B cell (primary cell): ENCODE measurements at regions not wholly inside any gene's neighbourhood (a gene's known extent, or its start where the extent isn't known, plus 50 kb on each side); places are given as distances from the start of the nearest gene placed in this dataset.

Experiments used
- ATAC-seq: fragments of 200-7000 bp; cut with Tn5 transposase; one replicate; pipeline ENCODE4 v1.10.0; 2021; ENCODE audit warnings: low read depth, mild to moderate bottlenecking, moderate number of reproducible peaks, moderate library complexity
- CTCF ChIA-PET: fragments of 350-600 bp; sonication (Branson Sonifier 250); formaldehyde crosslinking; loops from one replicate; lab custom pipeline; 2021; ENCODE audit warnings: antibody characterized with exemption, inconsistent platforms; lab: Charles Lee
- POLR2A ChIA-PET: fragments of 350-600 bp; sonication (Branson Sonifier 250); formaldehyde crosslinking; loops from one replicate; lab custom pipeline; 2021; ENCODE audit warnings: antibody characterized with exemption; lab: Charles Lee
- DNase-seq: peaks from one replicate; pipeline ENCODE4 v3.0.0; 2013
- H2AFZ ChIP-seq: 2 replicates; pipeline ENCODE4 v1.6.1; 2012; ENCODE audit warnings: mild to moderate bottlenecking, low read depth, low read length; ENCODE audit not compliant: insufficient read depth, poor library complexity, severe bottlenecking
- H3K27ac ChIP-seq, 2 donors: 1 replicate in 1 of 2; 2 replicates in 1 of 2; pipeline ENCODE4 v1.5.1; 2012 to 2013; ENCODE audit warnings: low read length in 2 of 2, mild to moderate bottlenecking in 2 of 2, moderate library complexity in 1 of 2
- H3K27me3 ChIP-seq, 4 experiments: fragments of 200-600 bp in 1 of 4; sonication (generic) in 1 of 4; replicated peaks in 1 of 4; 1 replicate in 2 of 4; 2 replicates in 2 of 4; pipeline versions ENCODE4 v1.6.1 to v1.7.0; 2013 to 2016; ENCODE audit warnings: low read length in 3 of 4, mild to moderate bottlenecking in 2 of 4, mixed read lengths in 1 of 4, moderate library complexity in 1 of 4; ENCODE audit not compliant: insufficient read depth in 4 of 4, control insufficient read depth in 3 of 4; ENCODE audit errors: control extremely low read depth in 1 of 4
- H3K36me3 ChIP-seq, 2 experiments: replicated peaks in 1 of 2; 1 replicate in 1 of 2; 2 replicates in 1 of 2; pipeline versions ENCODE4 v1.6.1 to v1.7.1; 2013; ENCODE audit warnings: low read length in 1 of 2; ENCODE audit not compliant: insufficient read depth in 2 of 2, control insufficient read depth in 1 of 2; ENCODE audit errors: control extremely low read depth in 1 of 2, extremely low read depth in 1 of 2
- H3K4me1 ChIP-seq, 2 donors: fragments of 200-600 bp in 1 of 2; sonication (generic) in 1 of 2; 1 replicate in 1 of 2; 2 replicates in 1 of 2; pipeline versions ENCODE4 v1.5.1 to v1.6.1; 2013 to 2017; ENCODE audit warnings: low read length in 2 of 2; ENCODE audit not compliant: control insufficient read depth in 2 of 2, insufficient read depth in 2 of 2
- H3K4me2 ChIP-seq: replicated peaks from 2 replicates; pipeline ENCODE3; 2012; ENCODE audit warnings: mild to moderate bottlenecking, low read depth, low read length; ENCODE audit not compliant: poor library complexity, severe bottlenecking
- H3K4me3 ChIP-seq, 5 experiments: fragments of 200-600 bp in 1 of 5; sonication (generic) in 1 of 5; 1 replicate in 3 of 5; 2 replicates in 2 of 5; pipeline versions ENCODE4 v1.5.1 to v1.7.0; 2011 to 2016; ENCODE audit warnings: low read length in 4 of 5, mild to moderate bottlenecking in 4 of 5, low read depth in 2 of 5, control low read depth in 1 of 5, moderate library complexity in 1 of 5; ENCODE audit not compliant: insufficient read depth in 1 of 5; ENCODE audit errors: control extremely low read depth in 1 of 5, extremely low read depth in 1 of 5
- H3K79me2 ChIP-seq: fragments of 200-600 bp; sonication (generic); one replicate; pipeline ENCODE4 v1.6.0; 2016; ENCODE audit warnings: low read length; ENCODE audit not compliant: control insufficient read depth, insufficient read depth
- H3K9ac ChIP-seq: fragments of 200-600 bp; sonication (generic); 2 replicates; pipeline ENCODE4 v1.6.1; 2017; ENCODE audit warnings: mild to moderate bottlenecking, low read length, moderate library complexity
- H3K9me3 ChIP-seq, 3 donors: one replicate each; pipeline versions ENCODE4 v1.6.1 to v1.7.1; 2013; ENCODE audit warnings: low read length in 2 of 3; ENCODE audit not compliant: control insufficient read depth in 2 of 3, insufficient read depth in 1 of 3; ENCODE audit errors: control extremely low read depth in 1 of 3
- H4K20me1 ChIP-seq: 2 replicates; pipeline ENCODE4 v1.6.0; 2012; ENCODE audit warnings: mild to moderate bottlenecking, low read length; ENCODE audit not compliant: insufficient read depth, control insufficient read depth, poor library complexity, severe bottlenecking
- H3K27ac Mint-ChIP-seq: one replicate; pipeline ENCODE4 v1.8.0; 2021; ENCODE audit warnings: mixed read lengths
- H3K27me3 Mint-ChIP-seq: one replicate; pipeline ENCODE4 v1.8.0; 2021; ENCODE audit warnings: mixed read lengths
- H3K4me1 Mint-ChIP-seq: one replicate; pipeline ENCODE4 v1.8.0; 2021; ENCODE audit warnings: mixed read lengths
- H3K4me3 Mint-ChIP-seq: one replicate; pipeline ENCODE4 v1.8.0; 2021; ENCODE audit warnings: mixed read lengths
- H3K9me3 Mint-ChIP-seq: one replicate; pipeline ENCODE4 v1.8.0; 2022; ENCODE audit warnings: mixed read lengths; ENCODE audit not compliant: insufficient read depth
- CTCF ChIP-seq: fragments of 200-600 bp; IDR thresholded peaks from one replicate; pipeline ENCODE4 v1.8.0; 2022; ENCODE audit warnings: antibody characterized with exemption, mild to moderate bottlenecking
- EZH2 ChIP-seq: IDR thresholded peaks from 2 replicates; pipeline ENCODE4 v1.6.1; 2012; ENCODE audit warnings: borderline replicate concordance, low read depth, mild to moderate bottlenecking, moderate library complexity, low read length; ENCODE audit not compliant: insufficient read depth, poor library complexity, severe bottlenecking
- WGBS: methylation state at CpG from one replicate; pipeline ENCODE4 v1.1.5; 2013; ENCODE audit warnings: missing lambda C conversion rate; ENCODE audit not compliant: insufficient coverage; 5-methylcytosine and 5-hydroxymethylcytosine counted together
- intact Hi-C: fragments of 100-400 bp; cut with micrococcal nuclease; formaldehyde crosslinking; loops from one replicate; pipeline ENCODE4 v1.10.0; 2022

GRCh38 chr6:149132336-149132735 lies 185.2 kb upstream of the TAB2 start:
- Histone ChIP-seq H3K4me2 (no peak overlapping the region), H3K36me3 (no peaks in the 10 kb centered on the region), H4K20me1 (no peaks in the 10 kb centered on the region), H3K9me3 (no peaks in the 10 kb centered on the region), H3K4me3 (no peak overlapping the region), H3K27me3 (no peaks in the 10 kb centered on the region), H3K79me2 (no peaks in the 10 kb centered on the region), H2AFZ (no peak overlapping the region), H3K4me1 (peaks cover 14 to 17% of the 10 kb centered on the region in 2 donors), H3K9ac (no peak overlapping the region), H3K27ac (no peak overlapping the region)
- CTCF ChIA-PET, result interaction anchor here (1.2 to 1.4 kb wide), 3 partner anchors 12 to 300 kb away, joined by 3 to 5 read pairs (median 5); no protein-coding TSS in a partner anchor
- Mint-ChIP-seq H3K27me3 (no peaks in the 10 kb centered on the region), H3K4me1 (peaks cover 23% of the 10 kb centered on the region), H3K9me3 (no peaks in the 10 kb centered on the region), H3K4me3 (no peak overlapping the region), H3K27ac (no peak overlapping the region)
- POLR2A ChIA-PET, result no interaction called here
- intact Hi-C loops, result no loop called here
- 89% methylated on average over 2 of the region's 3 CpGs for WGBS
- no peak for ATAC-seq
- DNase-seq, result no peak
- TF ChIP-seq CTCF, result no peak
- TF ChIP-seq EZH2, result no peak

GRCh38 chr6:149134511-149134933 lies 183.0 kb upstream of the TAB2 start:
- H3K4me1 ChIP-seq, result peaks cover 5% of the 10 kb centered on the region in 2 donors
- H4K20me1 ChIP-seq, result no peaks in the 10 kb centered on the region
- Mint-ChIP-seq H3K4me1 (peaks cover 5% of the 10 kb centered on the region), H3K27me3 (peaks cover 3% of the 10 kb centered on the region), H3K9me3 (no peaks in the 10 kb centered on the region), H3K4me3 (no peak overlapping the region), H3K27ac (no peak overlapping the region)
- no peak for DNase-seq
- H3K9me3 ChIP-seq, result no peaks in the 10 kb centered on the region
- ChIA-PET POLR2A (no interaction called here), CTCF (no interaction called here)
- H3K4me3 ChIP-seq, result no peak overlapping the region
- H3K27ac ChIP-seq, result no peak overlapping the region
- no peak overlapping the region for H2AFZ ChIP-seq
- no peak for TF ChIP-seq CTCF
- no peak for TF ChIP-seq EZH2
- no peaks in the 10 kb centered on the region for H3K36me3 ChIP-seq
- intact Hi-C loops, result no loop called here
- 50% methylated on average over 1 of the region's 4 CpGs for WGBS
- H3K9ac ChIP-seq, result no peak overlapping the region
- no peak overlapping the region for H3K4me2 ChIP-seq
- no peak for ATAC-seq
- no peaks in the 10 kb centered on the region for H3K27me3 ChIP-seq
- H3K79me2 ChIP-seq, result no peaks in the 10 kb centered on the region
